Lower leg skin (tissue), 3 donors: ENCODE measurements at regions not wholly inside any gene's neighbourhood (a gene's known extent, or its start where the extent isn't known, plus 50 kb on each side); places are given as distances from the start of the nearest gene placed in this dataset.
"Not testable (repeated sequence)": the region's sequence is repeated elsewhere in the genome, so short reads cannot be mapped to it uniquely, and the experiment has no call there.

Experiments used
- DNase-seq, 2 donors: peaks; one replicate each; pipeline ENCODE4 v3.0.0-alpha.2; 2019; ENCODE audit warnings: low spot score in 2 of 2
- H3K4me3 ChIP-seq: fragments of 200-600 bp; sonication (generic); 2 replicates; pipeline ENCODE4 v1.5.1; 2017; ENCODE audit warnings: mild to moderate bottlenecking, low read depth; ENCODE audit not compliant: poor library complexity, severe bottlenecking
- WGBS, 2 donors: methylation state at CpG; one replicate each; pipeline ENCODE4 v1.1.5; 2018; 5-methylcytosine and 5-hydroxymethylcytosine counted together
- intact Hi-C: fragments of 100-400 bp; cut with DNase I; formaldehyde crosslinking; loops from one replicate; pipeline ENCODE4 v1.15.0; 2023; ENCODE audit warnings: low total_unique reads

GRCh38 chr3:195965217-195965616 is 56.9 kb upstream of the TNK2 start:
- WGBS, 2 donors, result 92 to 98% methylated on average over 12 of the region's 12 CpGs
- intact Hi-C loops, DNase-seq, H3K4me3 ChIP-seq: not testable (repeated sequence)

GRCh38 chr3:195964318-195965107 is 56.2 kb upstream of the TNK2 start:
- 88 to 90% methylated on average over 12 to 14 of the region's 15 CpGs for WGBS, 2 donors
- DNase-seq, H3K4me3 ChIP-seq, intact Hi-C loops: not testable (repeated sequence)

GRCh38 chr3:195962222-195962621 is 53.9 kb upstream of the TNK2 start:
- 93 to 96% methylated on average over 6 to 9 of the region's 11 CpGs for WGBS, 2 donors
- intact Hi-C loops, DNase-seq: not testable (repeated sequence)

GRCh38 chr3:195960971-195961775 is 52.8 kb upstream of the TNK2 start:
- intact Hi-C loops, DNase-seq, H3K4me3 ChIP-seq: not testable (repeated sequence)
- 90 to 91% methylated on average over 24 to 26 of the region's 26 CpGs for WGBS, 2 donors

More at GRCh38 chr3:195962222-195962621, 53.9 kb upstream of the TNK2 start:
- H3K4me3 ChIP-seq, result not testable (repeated sequence)

GRCh38 chr3:195960164-195960563 is 51.8 kb upstream of the TNK2 start:
- WGBS, 2 donors, result 82 to 93% methylated on average over 2 of the region's 2 CpGs
- DNase-seq, H3K4me3 ChIP-seq, intact Hi-C loops: not testable (repeated sequence)

- intact Hi-C loops, H3K4me3 ChIP-seq, DNase-seq: not testable (repeated sequence)
- 68 to 75% methylated on average over 9 of the region's 15 CpGs for WGBS, 2 donors
Observed at GRCh38 chr3:195959367-195960157, 51.2 kb upstream of the TNK2 start.

GRCh38 chr3:195958736-195959135 is 50.4 kb upstream of the TNK2 start:
- intact Hi-C loops, DNase-seq, H3K4me3 ChIP-seq: not testable (repeated sequence)
- WGBS, 2 donors, result 73 to 78% methylated on average over 9 to 11 of the region's 11 CpGs
